ENCODE measurements at regions not wholly inside any gene's neighbourhood (a gene's known extent, or its start where the extent isn't known, plus 50 kb on each side); places are given as distances from the start of the nearest gene placed in this dataset.

- no peak overlapping the region for H3K27ac ChIP-seq
- ATAC-seq: no peak
- peaks cover 27% of the 10 kb centered on the region for H3K27me3 ChIP-seq
- no peaks in the 10 kb centered on the region for H3K36me3 ChIP-seq
- TF ChIP-seq EP300 (IDR thresholded peaks at IDR 0.05) (no peak), POLR2A (IDR thresholded peaks at IDR 0.05) (no peak), POLR2AphosphoS5 (IDR thresholded peaks at IDR 0.05) (no peak), CTCF (IDR thresholded peaks at IDR 0.05) (no peak)
- H3K4me1 ChIP-seq: no peaks in the 10 kb centered on the region
- H3K4me3 ChIP-seq: no peak overlapping the region
- H3K9me3 ChIP-seq: no peaks in the 10 kb centered on the region
- no CpG with 5 or more reads among the region's 43 CpGs for WGBS, 2 donors (ENCODE audit: low coverage in 1 of 2)
Measured at GRCh38 chr2:88283886-88284592, 113.9 kb downstream of the THNSL2 start.

- 19 to 37% methylated on average over 4 to 5 of the region's 6 CpGs for WGBS, 2 donors (ENCODE audit: low coverage in 1 of 2)
- Histone ChIP-seq H3K27ac (no peak overlapping the region), H3K9me3 (peaks cover 0 to 13% (median 0%) of the 10 kb centered on the region in 3 donors), H3K27me3 (peaks cover 20% of the 10 kb centered on the region), H3K36me3 (no peaks in the 10 kb centered on the region), H3K4me3 (no peak overlapping the region), H3K4me1 (no peaks in the 10 kb centered on the region)
- TF ChIP-seq POLR2A (IDR thresholded peaks at IDR 0.05): no peak
- TF ChIP-seq CTCF (IDR thresholded peaks at IDR 0.05): no peak
- TF ChIP-seq EP300 (IDR thresholded peaks at IDR 0.05): no peak
- no peak for TF ChIP-seq POLR2AphosphoS5 (IDR thresholded peaks at IDR 0.05)
- ATAC-seq: peak; percentile 71
Measured at GRCh38 chr2:88281302-88282217, 111.4 kb downstream of the THNSL2 start.

- no peak for ATAC-seq
- Histone ChIP-seq H3K27ac (no peak overlapping the region), H3K36me3 (no peaks in the 10 kb centered on the region), H3K27me3 (peaks cover 8% of the 10 kb centered on the region), H3K4me1 (peaks cover 0 to 3% (median 0%) of the 10 kb centered on the region in 3 donors), H3K4me3 (no peak overlapping the region), H3K9me3 (no peaks in the 10 kb centered on the region)
- no peak for TF ChIP-seq POLR2AphosphoS5 (IDR thresholded peaks at IDR 0.05)
- 71 to 88% methylated on average over 3 of the region's 5 CpGs for WGBS, 2 donors (ENCODE audit: low coverage in 1 of 2)
Measured at GRCh38 chr2:88269836-88270235, 99.7 kb downstream of the THNSL2 start.

GRCh38 chr2:88265352-88266303, 95.5 kb downstream of the THNSL2 start:
- no peak overlapping the region for H3K4me3 ChIP-seq
- WGBS, 2 donors (ENCODE audit: low coverage in 1 of 2): 40% methylated on average over 8 of the region's 8 CpGs
- peaks cover 0 to 3% (median 0%) of the 10 kb centered on the region in 3 donors for H3K4me1 ChIP-seq
- no peaks in the 10 kb centered on the region for H3K36me3 ChIP-seq
- no peak for TF ChIP-seq CTCF (IDR thresholded peaks at IDR 0.05)
- TF ChIP-seq POLR2AphosphoS5 (IDR thresholded peaks at IDR 0.05): no peak
- TF ChIP-seq POLR2A (IDR thresholded peaks at IDR 0.05): no peak
- TF ChIP-seq EP300 (IDR thresholded peaks at IDR 0.05): no peak
- ATAC-seq: no peak
- no peaks in the 10 kb centered on the region for H3K9me3 ChIP-seq
- peaks cover 6% of the 10 kb centered on the region for H3K27me3 ChIP-seq
- H3K27ac ChIP-seq: no peak overlapping the region

GRCh38 chr2:88263861-88264260, 93.7 kb downstream of the THNSL2 start:
- Histone ChIP-seq H3K27me3 (peaks cover 6% of the 10 kb centered on the region), H3K4me1 (peaks cover 0 to 3% (median 0%) of the 10 kb centered on the region in 3 donors), H3K9me3 (no peaks in the 10 kb centered on the region), H3K4me3 (no peak overlapping the region), H3K27ac (no peak overlapping the region), H3K36me3 (no peaks in the 10 kb centered on the region)
- TF ChIP-seq EP300 (IDR thresholded peaks at IDR 0.05) (no peak), POLR2A (IDR thresholded peaks at IDR 0.05) (no peak), POLR2AphosphoS5 (IDR thresholded peaks at IDR 0.05) (no peak), CTCF (IDR thresholded peaks at IDR 0.05) (no peak)
- no peak for ATAC-seq
- 83% methylated on average over 5 of the region's 5 CpGs; no CpG with 5 or more reads in 1 of the 2 donors for WGBS, 2 donors (ENCODE audit: low coverage in 1 of 2)

All from gastroesophageal sphincter (tissue), 4 donors.